Psoas muscle (tissue), 7 donors: ENCODE measurements at regions not wholly inside any gene's neighbourhood (a gene's known extent, or its start where the extent isn't known, plus 50 kb on each side); places are given as distances from the start of the nearest gene placed in this dataset.

Experiments
- ATAC-seq, 4 donors: fragments of 200-7000 bp; cut with Tn5 transposase; one replicate each; pipeline ENCODE4 v1.9.1; 2020; ENCODE audit warnings: moderate library complexity in 3 of 4, mild to moderate bottlenecking in 2 of 4
- DNase-seq, 2 donors: peaks; one replicate each; pipeline ENCODE4 v3.0.0-alpha.2; 2020
- H3K27ac ChIP-seq: fragments of 200-600 bp; one replicate; pipeline ENCODE4 v1.8.0; 2022
- H3K27me3 ChIP-seq, 3 donors: fragments of 200-600 bp in 1 of 3; one replicate each; pipeline versions ENCODE4 v1.6.1 to v1.8.0; 2013 to 2022; ENCODE audit warnings: low read length in 2 of 3, mild to moderate bottlenecking in 2 of 3, moderate library complexity in 1 of 3; ENCODE audit not compliant: insufficient read depth in 3 of 3
- H3K36me3 ChIP-seq, 2 donors: fragments of 200-600 bp in 1 of 2; one replicate each; pipeline versions ENCODE4 v1.6.1 to v1.8.0; 2013 to 2022; ENCODE audit warnings: low read depth in 1 of 2, mild to moderate bottlenecking in 1 of 2, moderate library complexity in 1 of 2; ENCODE audit not compliant: insufficient read depth in 1 of 2
- H3K4me1 ChIP-seq: fragments of 200-600 bp; one replicate; pipeline ENCODE4 v1.8.0; 2022
- H3K4me3 ChIP-seq: fragments of 200-600 bp; one replicate; pipeline ENCODE4 v1.8.0; 2022; ENCODE audit warnings: mild to moderate bottlenecking
- H3K9me3 ChIP-seq: fragments of 200-600 bp; one replicate; pipeline ENCODE4 v1.8.0; 2022
- WGBS, 3 donors: extraction: QIAGEN DNeasy Blood & Tissue Kit; methylation state at CpG; one replicate each; pipeline versions ENCODE4 v1.1.6 to v1.1.7; 2013; 5-methylcytosine and 5-hydroxymethylcytosine counted together
- intact Hi-C, 2 donors: fragments of 100-400 bp; cut with DNase I; formaldehyde crosslinking; loops; one replicate each; pipeline versions ENCODE4 v1.11.0 to v1.14.2; 2022
- TF ChIP-seq, protein P1 (sequence below): fragments of 200-600 bp; IDR thresholded peaks from one replicate; pipeline ENCODE4 v1.8.0; 2022; ENCODE audit warnings: antibody characterized with exemption
- donor health status: healthy with polysubstance abuse.
- donor health status: DM: no; HTN: no; CAD: no; lungs with moderate emphysema.
- donor health status: Bipolar disorder and iron deficiency.
- donor health status: healthy.
- donor health status: DM: yes; HTN: yes; CAD: no.
- donor health status: DM: no; HTN: no; CAD: no.
- donor health status: DM: yes; HTN: yes; CAD: no.

DNA sequence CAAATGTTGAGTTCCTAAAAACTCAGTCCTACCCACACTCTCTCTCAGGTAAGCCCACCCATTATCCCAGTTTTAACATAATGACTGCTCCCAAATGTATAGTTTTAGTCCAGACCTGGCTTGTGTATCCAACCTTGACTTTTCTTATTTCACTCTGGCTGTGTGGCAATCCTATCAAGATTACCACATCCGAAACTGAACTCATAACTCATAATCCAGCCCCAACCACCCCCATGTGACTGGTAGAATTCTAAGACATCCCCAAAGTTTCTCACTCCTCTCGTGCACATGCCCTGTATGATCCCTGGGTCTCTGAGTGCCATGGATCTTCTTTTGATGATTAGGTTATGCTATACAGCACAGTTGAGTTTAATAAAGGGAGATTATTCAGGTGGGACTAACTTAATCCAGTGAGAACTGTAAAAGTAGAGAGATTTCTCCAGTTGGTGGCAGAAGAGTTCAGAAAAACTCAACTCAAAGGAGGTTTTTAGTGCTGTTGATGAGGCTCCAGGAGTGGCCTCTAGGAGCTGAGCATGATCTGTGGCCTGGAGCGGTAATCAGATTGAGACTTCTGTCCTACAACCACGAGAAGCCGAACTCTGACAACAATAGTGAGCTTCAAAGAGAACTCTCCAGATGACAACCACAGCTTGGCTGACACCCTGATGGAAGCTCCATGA, 413.4 kb downstream of the ZNF536 start:
- Histone ChIP-seq H3K27me3 (no peaks in the 10 kb centered on the region), H3K27ac (no peak overlapping the region), H3K36me3 (no peaks in the 10 kb centered on the region), H3K9me3 (no peaks in the 10 kb centered on the region), H3K4me1 (no peaks in the 10 kb centered on the region), H3K4me3 (no peak overlapping the region)
- no peak for DNase-seq
- TF ChIP-seq, protein P1, sequence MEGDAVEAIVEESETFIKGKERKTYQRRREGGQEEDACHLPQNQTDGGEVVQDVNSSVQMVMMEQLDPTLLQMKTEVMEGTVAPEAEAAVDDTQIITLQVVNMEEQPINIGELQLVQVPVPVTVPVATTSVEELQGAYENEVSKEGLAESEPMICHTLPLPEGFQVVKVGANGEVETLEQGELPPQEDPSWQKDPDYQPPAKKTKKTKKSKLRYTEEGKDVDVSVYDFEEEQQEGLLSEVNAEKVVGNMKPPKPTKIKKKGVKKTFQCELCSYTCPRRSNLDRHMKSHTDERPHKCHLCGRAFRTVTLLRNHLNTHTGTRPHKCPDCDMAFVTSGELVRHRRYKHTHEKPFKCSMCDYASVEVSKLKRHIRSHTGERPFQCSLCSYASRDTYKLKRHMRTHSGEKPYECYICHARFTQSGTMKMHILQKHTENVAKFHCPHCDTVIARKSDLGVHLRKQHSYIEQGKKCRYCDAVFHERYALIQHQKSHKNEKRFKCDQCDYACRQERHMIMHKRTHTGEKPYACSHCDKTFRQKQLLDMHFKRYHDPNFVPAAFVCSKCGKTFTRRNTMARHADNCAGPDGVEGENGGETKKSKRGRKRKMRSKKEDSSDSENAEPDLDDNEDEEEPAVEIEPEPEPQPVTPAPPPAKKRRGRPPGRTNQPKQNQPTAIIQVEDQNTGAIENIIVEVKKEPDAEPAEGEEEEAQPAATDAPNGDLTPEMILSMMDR, result no peak
- intact Hi-C loops, result loop anchor here in 1 of 2 donors (10.0 kb wide), 1 partner anchor 1439 kb away; no protein-coding TSS in a partner anchor
- WGBS, 3 donors, result 65 to 80% (median 69%) methylated on average over 5 of the region's 5 CpGs
- ATAC-seq, result no peak

DNA sequence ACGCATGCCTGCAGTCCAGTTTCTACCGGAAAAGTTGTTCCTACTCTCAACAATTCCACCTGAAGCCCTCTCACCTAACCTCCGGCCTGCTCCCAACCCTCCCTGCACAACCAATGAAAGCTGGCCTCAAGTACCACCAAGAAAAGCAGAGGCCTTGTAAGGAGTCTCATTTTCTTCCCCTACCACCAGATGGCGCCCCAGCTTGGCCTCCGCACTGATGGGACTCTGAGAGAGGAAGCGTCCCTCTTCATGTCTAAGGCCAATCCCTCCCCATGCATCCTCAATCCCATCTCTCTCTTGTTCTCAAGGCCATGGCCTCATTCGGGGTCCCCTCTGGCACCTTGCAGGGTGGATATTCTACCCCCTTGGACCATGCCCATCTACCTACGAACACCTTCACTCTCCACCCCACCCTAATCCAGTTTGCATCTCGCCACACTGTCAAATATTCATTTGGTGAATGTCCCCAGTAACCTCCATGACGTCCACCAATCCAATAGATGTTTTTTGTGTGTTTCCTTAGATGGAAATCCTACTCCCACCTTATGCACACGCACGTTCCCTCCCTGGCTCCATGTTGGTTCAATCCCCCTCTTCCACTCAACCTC, 412.8 kb downstream of the ZNF536 start:
- H3K27me3 ChIP-seq, result no peaks in the 10 kb centered on the region
- TF ChIP-seq, protein P1, result peak; percentile 60
- H3K36me3 ChIP-seq, result no peaks in the 10 kb centered on the region
- intact Hi-C loops, result loop anchor here (5.0 to 10.0 kb wide), 2 partner anchors 1437 to 1440 kb away; no protein-coding TSS in a partner anchor
- ATAC-seq (peak in 2 of 4 donors; percentile 50 to 54), DNase-seq (peak; percentile 48 to 61)
- no peaks in the 10 kb centered on the region for H3K9me3 ChIP-seq
- no peaks in the 10 kb centered on the region for H3K4me1 ChIP-seq
- 74 to 77% (median 75%) methylated on average over 12 of the region's 12 CpGs for WGBS, 3 donors
- H3K27ac ChIP-seq, result no peak overlapping the region
- H3K4me3 ChIP-seq, result no peak overlapping the region

DNA sequence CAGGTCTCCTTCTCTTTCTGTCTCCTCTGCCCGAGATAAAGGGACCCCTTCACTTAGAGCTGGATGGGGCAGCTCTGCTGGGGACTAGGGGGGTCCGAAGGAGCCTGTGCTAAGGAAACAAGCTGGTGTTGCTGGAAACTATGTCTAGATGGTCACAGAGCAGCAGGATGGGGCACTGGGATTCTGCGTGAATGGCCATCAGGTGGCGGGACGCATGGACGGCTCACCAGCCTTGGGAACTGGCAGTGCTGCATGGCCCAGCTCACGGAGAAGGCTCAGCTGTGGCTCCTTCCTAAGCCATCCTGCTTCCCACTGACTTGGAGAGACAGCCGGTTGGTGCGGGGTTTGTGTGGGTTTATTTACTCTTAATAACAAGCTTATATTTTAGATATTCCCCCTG, 411.8 kb downstream of the ZNF536 start:
- Histone ChIP-seq H3K27ac (no peak overlapping the region), H3K27me3 (no peaks in the 10 kb centered on the region), H3K36me3 (no peaks in the 10 kb centered on the region), H3K4me1 (no peaks in the 10 kb centered on the region), H3K4me3 (no peak overlapping the region), H3K9me3 (no peaks in the 10 kb centered on the region)
- ATAC-seq (no peak), DNase-seq (no peak)
- TF ChIP-seq, protein P1, result no peak
- intact Hi-C loops, result loop anchor here (5.0 to 10.0 kb wide), 2 partner anchors 1438 to 1441 kb away; no protein-coding TSS in a partner anchor
- WGBS, 3 donors, result 89 to 92% (median 90%) methylated on average over 9 of the region's 9 CpGs

DNA sequence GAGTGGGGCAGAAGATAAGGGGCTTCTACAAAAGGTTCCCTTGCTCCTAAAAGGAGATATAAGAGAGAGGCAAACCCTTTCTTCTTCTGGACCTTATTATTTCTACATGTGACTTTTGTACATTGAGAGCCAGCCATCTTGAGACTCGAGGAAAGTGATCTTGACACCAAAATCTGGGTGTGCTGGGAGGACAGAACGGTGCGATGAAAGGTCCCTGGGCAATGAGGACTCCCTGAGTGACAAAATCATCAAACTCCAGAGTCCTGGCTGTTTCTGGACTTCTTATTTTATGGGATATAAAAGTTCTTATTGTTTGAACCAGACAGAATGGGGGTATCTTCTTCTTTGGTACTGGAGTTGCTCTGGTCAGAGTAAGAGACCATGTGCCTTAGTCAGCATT, 411.0 kb downstream of the ZNF536 start:
- Histone ChIP-seq H3K27me3 (no peaks in the 10 kb centered on the region), H3K9me3 (no peaks in the 10 kb centered on the region), H3K36me3 (no peaks in the 10 kb centered on the region), H3K4me3 (no peak overlapping the region), H3K4me1 (no peaks in the 10 kb centered on the region), H3K27ac (no peak overlapping the region)
- WGBS, 3 donors, result 81 to 87% (median 83%) methylated on average over 3 of the region's 3 CpGs
- no peak for DNase-seq
- intact Hi-C loops, result loop anchor here (5.0 to 10.0 kb wide), 2 partner anchors 1439 to 1442 kb away; no protein-coding TSS in a partner anchor
- TF ChIP-seq, protein P1, result no peak
- no peak for ATAC-seq
